GM12878 (cell line): ENCODE measurements at regions not wholly inside any gene's neighbourhood (a gene's known extent, or its start where the extent isn't known, plus 50 kb on each side); places are given as distances from the start of the nearest gene placed in this dataset.

Experiments
- ATAC-seq: fragments of 200-7000 bp; cut with Tn5 transposase; 3 replicates; pipeline ENCODE4 v1.9.1; 2020; ENCODE audit warnings: mild to moderate bottlenecking, moderate library complexity
- BruUV-seq: library from RNA; stranded (reverse); fragments of 400-500 nt; replicated peaks from 2 replicates; lab custom pipeline; 2021; lab: Mats Ljungman, UMichigan
- CTCF ChIA-PET: fragments of 300-600 bp; sonication (Branson Sonifier 250); formaldehyde crosslinking; extraction: SDS; loops from one replicate; lab custom pipeline; 2021; ENCODE audit warnings: inconsistent platforms; lab: Yijun Ruan, JAX
- POLR2A ChIA-PET: fragments of 350-600 bp; formaldehyde crosslinking; extraction: SDS; loops from one replicate; lab custom pipeline; 2021; ENCODE audit warnings: inconsistent platforms; lab: Charles Lee
- RAD21 ChIA-PET: fragments of 300-600 bp; sonication (Branson Sonifier 250); formaldehyde crosslinking; loops from one replicate; lab custom pipeline; 2023; ENCODE audit warnings: antibody characterized with exemption; ENCODE audit not compliant: unreplicated experiment; lab: Charles Lee
- SMC1A ChIA-PET: fragments of 300-600 bp; sonication (Branson Sonifier 250); formaldehyde crosslinking; loops from one replicate; lab custom pipeline; 2023; ENCODE audit not compliant: unreplicated experiment, uncharacterized antibody; lab: Charles Lee
- DNase-seq: peaks from one replicate; pipeline ENCODE4 v3.0.0-alpha.2; 2011; ENCODE audit warnings: low read depth, low spot score
- FAIRE-seq: peaks from 3 replicates; lab custom pipeline; 2011; peaks lifted over from hg19 to GRCh38; lab: Jason Lieb, UNC
- H2AFZ ChIP-seq: 2 replicates; pipeline ENCODE4 v1.6.0; 2011; ENCODE audit warnings: low read depth, low read length, control low read depth; ENCODE audit not compliant: control insufficient read depth
- H3K27ac ChIP-seq: 2 replicates; pipeline ENCODE4 v1.5.1; 2011; ENCODE audit warnings: control low read depth; ENCODE audit not compliant: control insufficient read depth, insufficient read depth
- H3K27me3 ChIP-seq, 2 experiments: replicated peaks in 1 of 2; 2 replicates each; pipeline versions ENCODE4 v1.6.0 to v1.6.1; 2011; ENCODE audit warnings: low read length in 1 of 2; ENCODE audit not compliant: control insufficient read depth in 2 of 2, insufficient read depth in 2 of 2
- H3K36me3 ChIP-seq, 2 experiments: 2 replicates each; pipeline ENCODE4 v1.5.1; 2011; ENCODE audit warnings: low read length in 1 of 2; ENCODE audit not compliant: control insufficient read depth in 2 of 2, insufficient read depth in 2 of 2
- H3K4me1 ChIP-seq: 2 replicates; pipeline ENCODE4 v1.6.1; 2011; ENCODE audit warnings: mild to moderate bottlenecking, low read length, moderate library complexity, mixed read lengths; ENCODE audit not compliant: control insufficient read depth, insufficient read depth
- H3K4me2 ChIP-seq: 2 replicates; pipeline ENCODE4 v1.6.0; 2011; ENCODE audit warnings: control low read depth; ENCODE audit not compliant: control insufficient read depth, insufficient read depth
- H3K4me3 ChIP-seq: fragments of 200-600 bp; sonication (generic); 2 replicates; pipeline ENCODE4 v1.5.1; 2016
- H3K79me2 ChIP-seq: 2 replicates; pipeline ENCODE4 v1.6.0; 2011; ENCODE audit warnings: low read length; ENCODE audit not compliant: control insufficient read depth, insufficient read depth
- H3K9ac ChIP-seq: 2 replicates; pipeline ENCODE4 v1.8.0; 2011; ENCODE audit warnings: low read length, control low read depth, mixed read lengths; ENCODE audit not compliant: control insufficient read depth, insufficient read depth
- H3K9me3 ChIP-seq: replicated peaks from 3 replicates; pipeline ENCODE4 v1.5.1; 2011; ENCODE audit warnings: mild to moderate bottlenecking, low read length; ENCODE audit not compliant: control insufficient read depth, insufficient read depth
- H4K20me1 ChIP-seq: 2 replicates; pipeline ENCODE4 v1.6.0; 2011; ENCODE audit not compliant: control insufficient read depth, insufficient read depth
- BCL11A ChIP-seq: IDR thresholded peaks from 2 replicates; pipeline ENCODE4 v1.6.1; 2011; ENCODE audit warnings: low read depth, low read length
- CHD2 ChIP-seq: IDR thresholded peaks from 2 replicates; pipeline ENCODE4 v1.6.1; 2011; ENCODE audit warnings: low read depth, low read length, improper control_type of control experiment, borderline replicate concordance
- ETV6 ChIP-seq, 2 experiments: fragments of 450-650 bp in 1 of 2; IDR thresholded peaks in 1 of 2; conservative IDR thresholded peaks in 1 of 2; 2 replicates each; pipeline ENCODE4 v1.6.1; 2014; ENCODE audit warnings: antibody characterized with exemption in 1 of 2, borderline replicate concordance in 1 of 2, low read depth in 1 of 2, mild to moderate bottlenecking in 1 of 2, moderate library complexity in 1 of 2
- IKZF2 ChIP-seq, 2 experiments: fragments of 450-650 bp; IDR thresholded peaks; 2 replicates each; pipeline ENCODE4 v1.6.1; 2017; ENCODE audit warnings: mild to moderate bottlenecking in 2 of 2, moderate library complexity in 2 of 2
- MEF2B ChIP-seq: fragments of 450-650 bp; IDR thresholded peaks from 2 replicates; pipeline ENCODE4 v1.6.1; 2018; ENCODE audit warnings: mild to moderate bottlenecking, moderate library complexity; ENCODE audit not compliant: partially characterized antibody, poor library complexity, severe bottlenecking
- MXI1 ChIP-seq: fragments of 150-350 bp; IDR thresholded peaks from 2 replicates; pipeline ENCODE4 v1.6.1; 2011; ENCODE audit warnings: low read depth, mild to moderate bottlenecking, inconsistent platforms, low read length, improper control_type of control experiment
- POLR2AphosphoS2 ChIP-seq: IDR thresholded peaks from 2 replicates; pipeline ENCODE4 v1.6.1; 2011; ENCODE audit warnings: low read depth, mild to moderate bottlenecking, low read length, improper control_type of control experiment, moderate library complexity
- TARDBP ChIP-seq: IDR thresholded peaks from 2 replicates; pipeline ENCODE4 v1.6.1; 2016; ENCODE audit warnings: borderline replicate concordance
- ZNF217 ChIP-seq: fragments of 450-650 bp; IDR thresholded peaks from 2 replicates; pipeline ENCODE4 v1.6.1; 2017; ENCODE audit warnings: antibody characterized with exemption, mild to moderate bottlenecking
- WGBS: methylation state at CpG from one replicate; pipeline ENCODE4 v1.1.6; 2016; ENCODE audit warnings: low lambda C conversion rate; ENCODE audit not compliant: insufficient replicate concordance, insufficient coverage; ENCODE audit errors: missing lambda C conversion rate; 5-methylcytosine and 5-hydroxymethylcytosine counted together
- in situ Hi-C: fragments of 300-500 bp; cut with MboI; formaldehyde crosslinking; loops from 9 replicates; pipeline ENCODE4 v1.14.3; 2018; ENCODE audit warnings: mixed read lengths
- intact Hi-C: fragments of 100-400 bp; cut with micrococcal nuclease; formaldehyde crosslinking; loops from one replicate; pipeline ENCODE4 v1.14.2; 2022; ENCODE audit not compliant: unreplicated experiment
- TF ChIP-seq, protein P1 (sequence below): fragments of 450-650 bp; IDR thresholded peaks from 2 replicates; pipeline ENCODE4 v1.6.1; 2018; ENCODE audit warnings: borderline replicate concordance, mild to moderate bottlenecking; ENCODE audit not compliant: partially characterized antibody
- TF ChIP-seq, protein P2 (sequence below): IDR thresholded peaks from 2 replicates; pipeline ENCODE4 v1.6.1; 2012; ENCODE audit warnings: low read length, inconsistent platforms

DNA sequence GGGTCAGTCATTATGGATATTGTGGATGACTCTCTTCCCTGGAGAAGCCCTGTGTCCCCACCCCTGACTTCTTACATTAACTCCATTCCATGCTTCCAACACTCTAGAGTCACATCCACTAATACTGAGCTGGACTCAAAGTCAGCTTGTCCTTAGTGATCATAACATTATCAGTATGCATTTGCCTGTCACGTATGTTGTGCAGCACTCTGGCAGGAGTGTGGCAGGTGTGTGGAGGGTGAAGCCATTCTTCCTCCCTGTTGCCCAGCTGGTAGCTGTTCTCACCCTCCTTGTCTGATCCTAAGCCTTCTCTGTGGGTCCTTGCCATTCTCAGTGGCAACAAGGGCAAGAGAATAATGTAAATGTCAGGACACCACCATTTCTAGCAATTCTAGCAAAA lies 334.1 kb upstream of the RAB6C start:
- SMC1A ChIA-PET = no interaction called here
- intact Hi-C loops = no loop called here

More for the DNA sequence above, 334.1 kb upstream of the RAB6C start:
- H3K9me3 ChIP-seq = no peaks in the 10 kb centered on the region
- no peak overlapping the region for H3K4me3 ChIP-seq
- TF ChIP-seq ZNF217 (no peak), IKZF2 (IDR thresholded peaks at IDR 0.05) (no peak), MXI1 (no peak), CHD2 (no peak), POLR2AphosphoS2 (no peak), BCL11A (no peak), MEF2B (no peak), TARDBP (no peak), ETV6 (conservative IDR thresholded peaks at IDR 0.05 in 1 of 2, IDR thresholded peaks at IDR 0.05 in 1 of 2; ENCODE audit: borderline replicate concordance in 1 of 2, low read depth in 1 of 2) (no peak)
- TF ChIP-seq, protein P1, sequence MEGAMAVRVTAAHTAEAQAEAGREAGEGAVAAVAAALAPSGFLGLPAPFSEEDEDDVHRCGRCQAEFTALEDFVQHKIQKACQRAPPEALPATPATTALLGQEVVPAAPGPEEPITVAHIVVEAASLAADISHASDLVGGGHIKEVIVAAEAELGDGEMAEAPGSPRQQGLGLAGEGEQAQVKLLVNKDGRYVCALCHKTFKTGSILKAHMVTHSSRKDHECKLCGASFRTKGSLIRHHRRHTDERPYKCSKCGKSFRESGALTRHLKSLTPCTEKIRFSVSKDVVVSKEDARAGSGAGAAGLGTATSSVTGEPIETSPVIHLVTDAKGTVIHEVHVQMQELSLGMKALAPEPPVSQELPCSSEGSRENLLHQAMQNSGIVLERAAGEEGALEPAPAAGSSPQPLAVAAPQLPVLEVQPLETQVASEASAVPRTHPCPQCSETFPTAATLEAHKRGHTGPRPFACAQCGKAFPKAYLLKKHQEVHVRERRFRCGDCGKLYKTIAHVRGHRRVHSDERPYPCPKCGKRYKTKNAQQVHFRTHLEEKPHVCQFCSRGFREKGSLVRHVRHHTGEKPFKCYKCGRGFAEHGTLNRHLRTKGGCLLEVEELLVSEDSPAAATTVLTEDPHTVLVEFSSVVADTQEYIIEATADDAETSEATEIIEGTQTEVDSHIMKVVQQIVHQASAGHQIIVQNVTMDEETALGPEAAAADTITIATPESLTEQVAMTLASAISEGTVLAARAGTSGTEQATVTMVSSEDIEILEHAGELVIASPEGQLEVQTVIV = no peak
- TF ChIP-seq, protein P2, sequence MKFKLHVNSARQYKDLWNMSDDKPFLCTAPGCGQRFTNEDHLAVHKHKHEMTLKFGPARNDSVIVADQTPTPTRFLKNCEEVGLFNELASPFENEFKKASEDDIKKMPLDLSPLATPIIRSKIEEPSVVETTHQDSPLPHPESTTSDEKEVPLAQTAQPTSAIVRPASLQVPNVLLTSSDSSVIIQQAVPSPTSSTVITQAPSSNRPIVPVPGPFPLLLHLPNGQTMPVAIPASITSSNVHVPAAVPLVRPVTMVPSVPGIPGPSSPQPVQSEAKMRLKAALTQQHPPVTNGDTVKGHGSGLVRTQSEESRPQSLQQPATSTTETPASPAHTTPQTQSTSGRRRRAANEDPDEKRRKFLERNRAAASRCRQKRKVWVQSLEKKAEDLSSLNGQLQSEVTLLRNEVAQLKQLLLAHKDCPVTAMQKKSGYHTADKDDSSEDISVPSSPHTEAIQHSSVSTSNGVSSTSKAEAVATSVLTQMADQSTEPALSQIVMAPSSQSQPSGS = no peak
- H3K36me3 ChIP-seq = no peaks in the 10 kb centered on the region
- no peak overlapping the region for H3K4me2 ChIP-seq
- ATAC-seq (no peak), DNase-seq (no peak), FAIRE-seq (no peak)
- BruUV-seq = no TSS peak
- no peaks in the 10 kb centered on the region for H3K79me2 ChIP-seq
- CTCF ChIA-PET = no interaction called here
- in situ Hi-C loops = no loop called here
- no peak overlapping the region for H3K9ac ChIP-seq
- H3K27me3 ChIP-seq = no peaks in the 10 kb centered on the region
- H3K27ac ChIP-seq = no peak overlapping the region
- H3K4me1 ChIP-seq = no peaks in the 10 kb centered on the region
- 31% methylated on average over 1 of the region's 1 CpG for WGBS
- H4K20me1 ChIP-seq = no peaks in the 10 kb centered on the region
- no peak overlapping the region for H2AFZ ChIP-seq
- RAD21 ChIA-PET = no interaction called here
- POLR2A ChIA-PET = no interaction called here
